Neural progenitor cell (in vitro differentiated cells): ENCODE measurements at regions not wholly inside any gene's neighbourhood (a gene's known extent, or its start where the extent isn't known, plus 50 kb on each side); places are given as distances from the start of the nearest gene placed in this dataset.

Source experiments
- EZH2 ChIP-seq: fragments of 200-600 bp; sonication (generic); IDR thresholded peaks from 2 replicates; pipeline ENCODE4 v1.6.1; 2017; ENCODE audit warnings: antibody characterized with exemption, mild to moderate bottlenecking, moderate library complexity
- EZH2phosphoT487 ChIP-seq: fragments of 200-600 bp; sonication (generic); IDR thresholded peaks from 2 replicates; pipeline ENCODE4 v1.6.1; 2017; ENCODE audit warnings: antibody characterized with exemption
- TF ChIP-seq, protein P1 (sequence below): fragments of 200-600 bp; sonication (generic); IDR thresholded peaks from 2 replicates; pipeline ENCODE4 v1.5.1; 2017; ENCODE audit warnings: antibody characterized with exemption, mild to moderate bottlenecking

DNA sequence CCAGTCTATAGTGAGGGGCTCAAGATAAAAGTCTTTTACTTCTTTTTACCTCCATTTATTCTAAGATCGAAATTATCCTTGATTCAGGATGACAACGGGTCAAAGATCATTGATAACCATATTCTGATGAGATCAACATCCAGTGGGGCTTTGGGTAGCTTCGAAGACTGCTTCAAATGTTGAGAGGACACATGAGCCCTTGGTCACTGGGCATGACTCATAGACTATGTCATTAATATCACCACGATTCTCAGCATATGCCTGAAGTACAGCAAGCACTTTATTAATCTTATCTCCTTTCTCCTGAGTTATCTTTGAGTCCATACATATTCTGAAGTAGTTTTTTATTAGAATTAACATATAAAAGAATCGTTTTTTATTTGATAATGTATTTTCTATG is 117.1 kb upstream of the DAB2 start:
- TF ChIP-seq EZH2 (no peak), EZH2phosphoT487 (no peak)
- TF ChIP-seq, protein P1, sequence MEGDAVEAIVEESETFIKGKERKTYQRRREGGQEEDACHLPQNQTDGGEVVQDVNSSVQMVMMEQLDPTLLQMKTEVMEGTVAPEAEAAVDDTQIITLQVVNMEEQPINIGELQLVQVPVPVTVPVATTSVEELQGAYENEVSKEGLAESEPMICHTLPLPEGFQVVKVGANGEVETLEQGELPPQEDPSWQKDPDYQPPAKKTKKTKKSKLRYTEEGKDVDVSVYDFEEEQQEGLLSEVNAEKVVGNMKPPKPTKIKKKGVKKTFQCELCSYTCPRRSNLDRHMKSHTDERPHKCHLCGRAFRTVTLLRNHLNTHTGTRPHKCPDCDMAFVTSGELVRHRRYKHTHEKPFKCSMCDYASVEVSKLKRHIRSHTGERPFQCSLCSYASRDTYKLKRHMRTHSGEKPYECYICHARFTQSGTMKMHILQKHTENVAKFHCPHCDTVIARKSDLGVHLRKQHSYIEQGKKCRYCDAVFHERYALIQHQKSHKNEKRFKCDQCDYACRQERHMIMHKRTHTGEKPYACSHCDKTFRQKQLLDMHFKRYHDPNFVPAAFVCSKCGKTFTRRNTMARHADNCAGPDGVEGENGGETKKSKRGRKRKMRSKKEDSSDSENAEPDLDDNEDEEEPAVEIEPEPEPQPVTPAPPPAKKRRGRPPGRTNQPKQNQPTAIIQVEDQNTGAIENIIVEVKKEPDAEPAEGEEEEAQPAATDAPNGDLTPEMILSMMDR: no peak
